Kidney (tissue), 13 donors: ENCODE measurements at regions not wholly inside any gene's neighbourhood (a gene's known extent, or its start where the extent isn't known, plus 50 kb on each side); places are given as distances from the start of the nearest gene placed in this dataset.

ENCODE experiments used
- DNase-seq, 5 donors: peaks; one replicate each; pipeline ENCODE4 v3.0.0-alpha.2; 2013 to 2020
- FAIRE-seq: peaks from 2 replicates; lab custom pipeline; 2012; peaks lifted over from hg19 to GRCh38; lab: Jason Lieb, UNC
- H3K27ac ChIP-seq, 2 donors: one replicate each; pipeline ENCODE4 v1.7.0; 2013; ENCODE audit warnings: low read depth in 2 of 2, low read length in 2 of 2, inconsistent platforms in 1 of 2
- H3K27me3 ChIP-seq: one replicate; pipeline ENCODE4 v1.7.1; 2013; ENCODE audit warnings: low read length, inconsistent platforms; ENCODE audit not compliant: control insufficient read depth, insufficient read depth
- H3K36me3 ChIP-seq, 3 donors: one replicate each; pipeline versions ENCODE4 v1.7.0 to v1.7.1; 2013; ENCODE audit warnings: low read length in 3 of 3, control low read depth in 1 of 3, inconsistent platforms in 1 of 3; ENCODE audit not compliant: insufficient read depth in 3 of 3, control insufficient read depth in 2 of 3
- H3K4me1 ChIP-seq, 3 donors: one replicate each; pipeline versions ENCODE4 v1.7.0 to v1.7.1; 2013; ENCODE audit warnings: low read length in 3 of 3, inconsistent platforms in 1 of 3, low read depth in 1 of 3; ENCODE audit not compliant: control insufficient read depth in 2 of 3, insufficient read depth in 2 of 3
- H3K4me3 ChIP-seq, 3 donors: one replicate each; pipeline versions ENCODE4 v1.7.0 to v1.8.1; 2013; ENCODE audit warnings: low read length in 3 of 3, control low read depth in 1 of 3, inconsistent platforms in 1 of 3
- H3K9ac ChIP-seq, 3 donors: one replicate each; pipeline versions ENCODE4 v1.7.0 to v1.7.1; 2013; ENCODE audit warnings: low read length in 3 of 3, control low read depth in 1 of 3, inconsistent platforms in 1 of 3
- H3K9me3 ChIP-seq, 3 donors: one replicate each; pipeline versions ENCODE4 v1.7.0 to v1.7.1; 2013; ENCODE audit warnings: low read length in 3 of 3, control low read depth in 1 of 3, inconsistent platforms in 1 of 3; ENCODE audit not compliant: control insufficient read depth in 2 of 3, insufficient read depth in 1 of 3
- intact Hi-C: fragments of 100-400 bp; cut with DNase I; formaldehyde crosslinking; loops from one replicate; pipeline ENCODE4 v1.11.1; 2022
- TF ChIP-seq, protein P1 (sequence below): IDR thresholded peaks from 3 replicates; pipeline ENCODE4 v1.5.1; 2012; ENCODE audit warnings: mild to moderate bottlenecking, moderate library complexity, borderline replicate concordance; ENCODE audit not compliant: insufficient read depth; ENCODE audit errors: extremely low read depth
- donor health status: control.
- donor health status: control.
- donor health status: control.
- donor health status: control.
- donor health status: control.
- donor health status: DM: yes; HTN: yes; CAD: no.
- donor health status: Normal renal cell carcinoma (clear cell type).

DNA sequence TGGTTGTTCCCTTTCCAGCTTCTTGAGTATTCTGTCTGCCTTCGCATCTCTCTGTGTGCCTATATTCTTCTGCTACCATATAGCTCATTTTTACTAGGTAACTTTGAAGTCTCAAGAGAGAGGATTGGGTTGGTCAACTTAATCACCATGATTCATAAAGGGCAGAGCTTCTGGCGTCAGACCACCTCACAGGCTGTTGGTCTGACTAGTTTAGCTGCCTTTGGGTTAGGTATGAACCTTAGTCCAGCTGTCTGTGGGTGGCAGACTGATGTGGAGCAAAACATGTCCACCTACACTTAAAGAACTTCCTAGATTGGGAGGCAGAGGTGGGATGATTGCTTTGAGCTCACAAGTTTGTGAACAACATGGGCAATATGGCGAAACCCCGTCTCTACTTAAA is 192.2 kb upstream of the SGK1 start:
- FAIRE-seq, result no peak
- no peaks in the 10 kb centered on the region for H3K9me3 ChIP-seq
- no peak overlapping the region for H3K27ac ChIP-seq
- H3K4me3 ChIP-seq, result no peak overlapping the region
- no peak overlapping the region for H3K9ac ChIP-seq
- no peaks in the 10 kb centered on the region for H3K4me1 ChIP-seq
- H3K36me3 ChIP-seq, result no peaks in the 10 kb centered on the region
- intact Hi-C loops, result no loop called here
- no peak for DNase-seq
- H3K27me3 ChIP-seq, result no peaks in the 10 kb centered on the region
- TF ChIP-seq, protein P1, sequence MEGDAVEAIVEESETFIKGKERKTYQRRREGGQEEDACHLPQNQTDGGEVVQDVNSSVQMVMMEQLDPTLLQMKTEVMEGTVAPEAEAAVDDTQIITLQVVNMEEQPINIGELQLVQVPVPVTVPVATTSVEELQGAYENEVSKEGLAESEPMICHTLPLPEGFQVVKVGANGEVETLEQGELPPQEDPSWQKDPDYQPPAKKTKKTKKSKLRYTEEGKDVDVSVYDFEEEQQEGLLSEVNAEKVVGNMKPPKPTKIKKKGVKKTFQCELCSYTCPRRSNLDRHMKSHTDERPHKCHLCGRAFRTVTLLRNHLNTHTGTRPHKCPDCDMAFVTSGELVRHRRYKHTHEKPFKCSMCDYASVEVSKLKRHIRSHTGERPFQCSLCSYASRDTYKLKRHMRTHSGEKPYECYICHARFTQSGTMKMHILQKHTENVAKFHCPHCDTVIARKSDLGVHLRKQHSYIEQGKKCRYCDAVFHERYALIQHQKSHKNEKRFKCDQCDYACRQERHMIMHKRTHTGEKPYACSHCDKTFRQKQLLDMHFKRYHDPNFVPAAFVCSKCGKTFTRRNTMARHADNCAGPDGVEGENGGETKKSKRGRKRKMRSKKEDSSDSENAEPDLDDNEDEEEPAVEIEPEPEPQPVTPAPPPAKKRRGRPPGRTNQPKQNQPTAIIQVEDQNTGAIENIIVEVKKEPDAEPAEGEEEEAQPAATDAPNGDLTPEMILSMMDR, result no peak

DNA sequence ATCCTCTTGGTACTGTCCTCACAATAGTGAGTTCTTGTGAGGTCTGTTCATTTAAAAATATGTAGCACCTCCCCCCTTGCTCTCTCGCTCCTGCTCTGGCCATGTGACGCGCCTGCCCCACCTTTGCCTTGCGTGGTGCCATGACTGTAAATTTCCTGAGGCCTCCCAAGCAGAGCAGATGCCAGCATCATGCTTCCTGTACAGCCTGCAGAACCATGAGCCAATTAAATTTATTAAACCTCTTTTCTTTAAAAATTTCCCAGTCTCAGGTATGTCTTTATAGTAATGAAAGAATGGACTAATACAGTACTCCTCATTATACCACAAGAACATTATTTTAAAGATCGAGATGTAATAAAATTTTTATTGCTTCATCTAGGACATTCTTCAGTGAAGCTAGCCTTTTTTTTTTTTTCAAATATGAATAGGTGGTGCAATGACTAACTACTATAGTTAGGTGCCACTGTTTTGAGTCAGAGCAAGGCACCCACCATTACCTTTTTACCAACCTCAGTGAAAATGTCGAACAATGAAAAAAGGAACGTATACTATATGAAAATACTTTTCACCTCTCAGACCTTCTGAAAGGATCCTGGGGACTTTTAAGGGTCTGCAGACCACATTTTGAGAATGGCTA is 191.1 kb upstream of the SGK1 start:
- FAIRE-seq, result no peak

DNA sequence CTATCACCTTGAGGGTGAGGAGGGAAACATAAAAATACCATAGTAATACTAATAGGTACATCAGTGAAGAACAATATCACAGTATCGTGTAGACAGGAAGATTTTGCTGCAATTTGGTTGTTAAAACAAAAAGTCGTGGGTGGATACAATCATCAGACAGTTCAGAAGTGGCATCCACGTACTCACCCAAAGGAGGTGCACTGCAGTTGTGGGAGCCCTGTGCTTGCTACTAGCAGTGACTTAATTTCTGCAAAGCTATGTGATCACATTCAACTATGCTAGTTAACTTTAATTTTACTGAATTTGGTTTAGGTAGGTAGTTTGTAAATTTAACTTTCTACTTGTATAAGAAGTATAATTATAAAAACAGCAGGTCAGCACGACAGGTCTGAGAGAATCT is 188.2 kb upstream of the SGK1 start:
- DNase-seq (no peak), FAIRE-seq (no peak)
- H3K9ac ChIP-seq, result no peak overlapping the region
- TF ChIP-seq, protein P1, result no peak
- no peak overlapping the region for H3K4me3 ChIP-seq
- intact Hi-C loops, result no loop called here
- no peaks in the 10 kb centered on the region for H3K36me3 ChIP-seq
- peaks cover 0 to 9% (median 7%) of the 10 kb centered on the region in 3 donors for H3K4me1 ChIP-seq
- H3K27ac ChIP-seq, result no peak overlapping the region
- H3K9me3 ChIP-seq, result no peaks in the 10 kb centered on the region
- no peaks in the 10 kb centered on the region for H3K27me3 ChIP-seq

More for the DNA sequence above, 191.1 kb upstream of the SGK1 start:
- TF ChIP-seq, protein P1, result no peak
- no peak for DNase-seq
- H3K4me1 ChIP-seq, result peaks cover 0 to 1% (median 0%) of the 10 kb centered on the region in 3 donors
- intact Hi-C loops, result no loop called here
- H3K9me3 ChIP-seq, result no peaks in the 10 kb centered on the region
- H3K27ac ChIP-seq, result no peak overlapping the region
- no peak overlapping the region for H3K4me3 ChIP-seq
- no peak overlapping the region for H3K9ac ChIP-seq
- H3K36me3 ChIP-seq, result no peaks in the 10 kb centered on the region
- H3K27me3 ChIP-seq, result no peaks in the 10 kb centered on the region
